ENCODE measurements at regions not wholly inside any gene's neighbourhood (a gene's known extent, or its start where the extent isn't known, plus 50 kb on each side); places are given as distances from the start of the nearest gene placed in this dataset.

DNA sequence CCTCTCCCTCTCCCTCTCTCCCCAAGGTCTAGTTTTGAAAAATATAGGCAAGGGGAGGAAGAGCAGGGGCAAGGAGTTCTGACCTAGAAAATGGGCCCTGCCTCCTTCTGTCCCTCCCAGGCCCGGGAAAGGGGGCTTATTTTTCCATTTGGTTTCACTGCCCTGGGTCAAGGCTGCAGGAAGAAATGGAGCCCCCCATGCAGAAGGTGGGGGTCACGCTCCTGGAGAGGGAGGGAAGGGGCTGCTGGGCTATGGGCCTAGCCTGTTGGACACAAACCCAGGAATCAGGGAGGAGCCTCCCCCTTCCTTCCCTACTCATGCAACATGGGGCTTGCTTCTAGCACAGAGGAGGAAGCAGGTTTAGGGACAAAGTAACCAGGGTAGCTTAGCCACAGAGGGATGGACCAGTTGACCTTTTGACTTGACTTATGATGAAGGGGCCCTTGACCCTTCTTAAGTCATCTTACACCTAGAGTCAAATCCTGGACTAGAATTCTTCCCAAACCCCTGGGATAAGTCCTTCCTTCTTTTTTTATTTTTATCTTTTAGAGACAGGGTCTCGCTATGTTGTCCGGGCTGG is 70.4 kb upstream of the SSBP3 start:
- TF ChIP-seq, protein P1, sequence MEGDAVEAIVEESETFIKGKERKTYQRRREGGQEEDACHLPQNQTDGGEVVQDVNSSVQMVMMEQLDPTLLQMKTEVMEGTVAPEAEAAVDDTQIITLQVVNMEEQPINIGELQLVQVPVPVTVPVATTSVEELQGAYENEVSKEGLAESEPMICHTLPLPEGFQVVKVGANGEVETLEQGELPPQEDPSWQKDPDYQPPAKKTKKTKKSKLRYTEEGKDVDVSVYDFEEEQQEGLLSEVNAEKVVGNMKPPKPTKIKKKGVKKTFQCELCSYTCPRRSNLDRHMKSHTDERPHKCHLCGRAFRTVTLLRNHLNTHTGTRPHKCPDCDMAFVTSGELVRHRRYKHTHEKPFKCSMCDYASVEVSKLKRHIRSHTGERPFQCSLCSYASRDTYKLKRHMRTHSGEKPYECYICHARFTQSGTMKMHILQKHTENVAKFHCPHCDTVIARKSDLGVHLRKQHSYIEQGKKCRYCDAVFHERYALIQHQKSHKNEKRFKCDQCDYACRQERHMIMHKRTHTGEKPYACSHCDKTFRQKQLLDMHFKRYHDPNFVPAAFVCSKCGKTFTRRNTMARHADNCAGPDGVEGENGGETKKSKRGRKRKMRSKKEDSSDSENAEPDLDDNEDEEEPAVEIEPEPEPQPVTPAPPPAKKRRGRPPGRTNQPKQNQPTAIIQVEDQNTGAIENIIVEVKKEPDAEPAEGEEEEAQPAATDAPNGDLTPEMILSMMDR (IDR thresholded peaks at IDR 0.05; ENCODE audit: low read depth, low read length, missing input control), result no peak
- no peak for TF ChIP-seq GABPA (IDR thresholded peaks at IDR 0.05 in 1 of 2, conservative IDR thresholded peaks at IDR 0.05 in 1 of 2)
- TF ChIP-seq, protein P2, sequence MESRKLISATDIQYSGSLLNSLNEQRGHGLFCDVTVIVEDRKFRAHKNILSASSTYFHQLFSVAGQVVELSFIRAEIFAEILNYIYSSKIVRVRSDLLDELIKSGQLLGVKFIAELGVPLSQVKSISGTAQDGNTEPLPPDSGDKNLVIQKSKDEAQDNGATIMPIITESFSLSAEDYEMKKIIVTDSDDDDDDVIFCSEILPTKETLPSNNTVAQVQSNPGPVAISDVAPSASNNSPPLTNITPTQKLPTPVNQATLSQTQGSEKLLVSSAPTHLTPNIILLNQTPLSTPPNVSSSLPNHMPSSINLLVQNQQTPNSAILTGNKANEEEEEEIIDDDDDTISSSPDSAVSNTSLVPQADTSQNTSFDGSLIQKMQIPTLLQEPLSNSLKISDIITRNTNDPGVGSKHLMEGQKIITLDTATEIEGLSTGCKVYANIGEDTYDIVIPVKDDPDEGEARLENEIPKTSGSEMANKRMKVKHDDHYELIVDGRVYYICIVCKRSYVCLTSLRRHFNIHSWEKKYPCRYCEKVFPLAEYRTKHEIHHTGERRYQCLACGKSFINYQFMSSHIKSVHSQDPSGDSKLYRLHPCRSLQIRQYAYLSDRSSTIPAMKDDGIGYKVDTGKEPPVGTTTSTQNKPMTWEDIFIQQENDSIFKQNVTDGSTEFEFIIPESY (IDR thresholded peaks at IDR 0.05), result no peak

Measured in liver (tissue), 3 donors.